Stimulated activated CD4-positive, alpha-beta T cell treated with anti-CD3 and anti-CD28 coated beads, TNF-alpha, amount 100 ng/mL, for 4 hours (primary cell): ENCODE measurements at regions not wholly inside any gene's neighbourhood (a gene's known extent, or its start where the extent isn't known, plus 50 kb on each side); places are given as distances from the start of the nearest gene placed in this dataset.

Experiments used
- DNase-seq, 3 experiments: peaks; one replicate each; pipeline ENCODE4 v3.0.0-alpha.2; 2020; ENCODE audit warnings: low read depth in 3 of 3

DNA sequence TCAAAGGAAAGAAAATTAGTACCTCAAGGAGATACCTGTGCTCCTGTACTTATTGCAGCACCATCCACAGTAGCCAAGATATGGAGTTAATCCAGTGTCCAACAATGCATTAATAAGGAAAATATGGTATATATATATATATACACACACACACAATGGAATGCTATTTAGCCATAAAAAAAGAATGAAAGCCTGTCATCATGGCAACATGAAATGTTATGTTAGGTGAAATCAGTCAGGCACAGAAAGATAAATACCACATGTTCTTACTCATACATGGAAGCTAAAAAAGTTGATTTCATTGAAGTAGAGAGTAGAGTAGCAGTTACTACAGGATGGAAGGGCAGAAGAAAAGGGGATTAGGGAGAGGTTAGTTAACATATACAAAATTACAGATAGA, 601.5 kb downstream of the ANXA1 start:
- no peak for DNase-seq

DNA sequence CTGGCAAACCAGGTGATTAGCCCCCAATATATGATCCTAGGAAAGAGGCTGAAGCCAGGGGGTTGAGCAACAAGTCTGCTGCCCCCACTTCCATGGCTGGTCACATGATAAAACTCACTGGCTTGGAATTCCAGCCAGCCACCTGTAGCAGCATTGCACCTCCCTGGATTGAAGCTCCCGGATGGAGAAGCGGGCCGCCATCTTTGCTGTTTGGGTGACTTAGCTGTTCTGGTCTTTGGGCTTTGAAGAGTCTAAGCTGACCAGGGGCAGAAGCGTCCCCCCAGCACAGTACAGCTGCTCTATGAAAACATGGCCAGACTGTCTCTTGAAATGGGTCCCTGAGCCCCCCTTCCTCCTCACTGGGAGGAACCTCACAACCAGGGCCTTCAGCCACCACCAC, 610.2 kb downstream of the ANXA1 start:
- DNase-seq = no peak

DNA sequence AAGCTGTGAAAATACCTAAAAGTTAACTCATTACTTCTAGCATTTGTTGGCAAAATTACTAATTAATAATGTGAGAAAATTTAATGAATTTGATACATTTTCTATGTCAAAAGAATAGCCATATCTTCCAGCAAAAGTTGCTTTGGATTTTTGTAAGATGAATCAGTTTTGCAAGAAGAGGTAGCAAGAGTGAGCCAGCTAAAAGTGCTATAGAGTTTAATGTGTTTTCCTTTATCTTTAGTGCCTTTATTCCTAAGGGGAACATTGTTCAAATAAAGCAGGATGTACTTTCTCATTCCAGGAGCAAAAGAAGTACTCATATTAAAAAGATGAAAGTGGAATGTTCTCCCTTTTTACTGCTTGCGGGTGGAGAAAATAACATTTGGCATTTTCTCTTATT, 622.2 kb downstream of the ANXA1 start:
- no peak for DNase-seq

DNA sequence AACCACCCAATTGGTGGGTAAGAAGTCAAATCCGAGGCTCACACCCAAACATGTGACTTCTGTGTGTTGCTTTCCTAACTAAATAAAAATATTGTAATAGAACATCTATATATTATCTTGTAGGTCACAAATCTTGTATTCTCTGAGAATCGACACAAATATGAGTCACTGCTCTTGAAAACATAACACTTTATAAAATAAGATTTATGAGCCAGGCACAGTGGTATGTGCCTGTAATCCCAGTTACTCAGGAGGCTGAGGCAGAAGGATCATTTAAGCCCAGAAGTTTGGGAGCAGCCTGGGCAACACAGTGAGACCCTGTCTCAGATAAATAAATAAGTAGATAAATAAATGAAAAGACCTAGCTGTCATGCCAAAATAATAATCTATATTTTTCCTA, 624.1 kb downstream of the ANXA1 start:
- DNase-seq = no peak

DNA sequence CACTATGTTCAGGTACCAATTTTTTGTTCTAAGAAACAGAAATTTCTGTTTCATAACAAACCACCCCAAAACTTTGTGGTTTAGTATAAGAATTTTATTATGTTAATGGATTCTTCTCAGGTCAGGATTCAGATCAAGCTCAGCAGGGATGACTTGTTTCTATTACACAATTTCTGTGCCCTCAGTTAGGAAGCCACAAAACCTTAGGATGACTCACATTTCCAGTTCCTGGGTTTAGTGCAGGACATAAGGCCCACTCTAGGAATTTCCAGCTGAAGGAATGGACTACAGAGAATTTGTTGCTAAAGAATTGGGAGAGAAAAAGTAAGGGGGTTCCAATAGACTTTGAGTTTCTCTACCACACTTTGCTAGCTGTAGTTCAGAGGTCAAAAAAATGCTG, 629.3 kb downstream of the ANXA1 start:
- no peak for DNase-seq

DNA sequence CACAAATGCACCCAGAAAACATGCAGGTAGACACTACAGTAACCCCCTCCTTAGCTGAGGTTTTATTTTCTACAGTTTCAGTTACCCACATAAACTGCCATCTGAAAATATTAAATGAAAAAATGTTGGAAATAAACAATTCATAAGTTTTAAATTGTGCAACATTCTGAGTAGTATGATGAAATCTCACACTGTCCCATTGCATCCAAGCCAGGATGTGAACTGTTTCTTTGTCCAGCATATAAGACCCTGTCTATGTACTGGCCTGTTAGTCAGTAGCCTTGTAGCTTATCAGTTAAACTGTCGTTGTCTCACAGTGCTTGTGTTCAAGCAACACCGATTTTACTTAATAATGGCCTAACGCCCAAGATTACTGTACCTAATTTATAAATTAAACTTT, 630.5 kb downstream of the ANXA1 start:
- DNase-seq = no peak

DNA sequence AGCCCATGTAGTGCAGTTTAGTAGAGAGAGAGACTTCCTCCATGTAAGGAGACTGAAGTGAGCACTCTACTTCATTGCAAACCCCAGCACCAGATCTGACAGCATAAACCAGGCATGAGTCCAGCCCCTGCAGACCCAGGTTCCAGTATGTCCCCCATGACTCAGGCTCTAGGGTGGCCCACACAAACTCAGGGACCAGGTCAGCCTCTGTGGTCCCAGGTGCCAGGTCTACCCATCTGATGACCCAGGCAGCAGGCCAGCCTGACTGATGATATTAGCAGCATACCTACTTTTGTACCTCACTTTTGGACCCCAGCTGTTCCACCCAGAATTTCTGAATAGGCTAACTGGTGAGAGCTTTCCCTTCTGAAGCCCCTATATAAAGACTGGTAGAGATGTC, 647.8 kb downstream of the ANXA1 start:
- no peak for DNase-seq

DNA sequence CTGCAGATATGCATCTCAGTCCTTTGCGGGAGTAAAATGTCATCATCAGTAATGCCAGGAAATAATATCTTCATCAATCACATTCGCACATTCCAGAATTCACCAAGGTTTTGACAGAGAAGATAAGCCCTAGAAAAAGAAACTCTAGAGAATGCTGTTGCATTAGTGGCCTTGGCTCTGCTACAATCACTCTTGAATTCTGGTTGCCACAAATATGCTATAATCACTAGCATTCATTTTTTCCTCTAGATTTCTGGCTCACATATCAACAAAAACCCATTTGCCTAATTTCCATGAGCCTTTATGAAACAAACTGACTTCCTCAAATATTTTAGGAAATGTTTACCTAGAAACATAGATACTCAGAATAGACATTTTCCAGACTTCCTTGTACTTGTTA, 653.4 kb downstream of the ANXA1 start:
- no peak for DNase-seq

DNA sequence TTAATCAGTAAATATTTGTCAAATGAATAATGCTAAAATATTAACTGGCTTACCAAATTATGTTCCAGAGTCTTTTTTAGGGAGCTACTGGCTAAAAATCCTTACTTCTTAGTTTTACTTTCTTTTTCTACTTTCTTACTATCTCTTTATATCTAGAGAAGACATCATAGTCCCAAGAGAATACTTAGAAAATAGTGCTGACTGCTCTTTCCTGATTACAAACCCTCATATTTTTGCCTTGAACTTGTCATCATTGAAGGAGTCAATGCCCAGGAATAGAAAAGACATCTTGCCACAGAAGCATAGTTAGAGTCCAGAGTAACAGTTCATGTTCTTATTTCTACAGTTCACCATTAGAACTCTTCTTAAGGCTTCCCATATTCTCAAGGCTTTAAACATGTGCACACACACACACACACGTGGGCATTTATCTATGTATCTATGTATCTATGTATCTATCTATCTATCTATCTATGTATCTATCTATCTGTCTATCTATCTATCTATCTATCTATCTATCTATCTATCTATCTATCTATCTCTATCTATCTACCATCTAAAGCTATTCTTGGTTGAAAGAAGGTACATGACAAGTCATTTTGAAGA, 654.3 kb downstream of the ANXA1 start:
- DNase-seq = no peak

DNA sequence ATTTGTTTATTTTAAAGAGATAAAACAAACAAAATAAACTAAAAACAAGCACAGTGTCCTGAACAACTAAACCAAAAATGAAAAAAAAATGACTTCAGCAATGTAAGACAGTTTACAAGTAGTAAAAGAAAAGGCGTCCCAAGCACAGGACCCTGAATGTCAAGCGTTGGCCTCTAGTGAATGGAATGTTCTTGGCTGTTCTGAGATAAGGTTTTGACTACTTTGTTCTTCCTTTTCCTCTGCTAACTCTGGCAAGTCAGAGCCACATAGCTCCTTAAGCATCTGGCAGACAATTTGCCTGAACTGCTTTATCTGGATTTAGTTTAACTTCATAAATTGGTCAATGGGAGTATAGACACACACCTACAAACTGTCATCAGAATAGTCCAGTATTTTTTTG, 655.2 kb downstream of the ANXA1 start:
- DNase-seq = no peak

DNA sequence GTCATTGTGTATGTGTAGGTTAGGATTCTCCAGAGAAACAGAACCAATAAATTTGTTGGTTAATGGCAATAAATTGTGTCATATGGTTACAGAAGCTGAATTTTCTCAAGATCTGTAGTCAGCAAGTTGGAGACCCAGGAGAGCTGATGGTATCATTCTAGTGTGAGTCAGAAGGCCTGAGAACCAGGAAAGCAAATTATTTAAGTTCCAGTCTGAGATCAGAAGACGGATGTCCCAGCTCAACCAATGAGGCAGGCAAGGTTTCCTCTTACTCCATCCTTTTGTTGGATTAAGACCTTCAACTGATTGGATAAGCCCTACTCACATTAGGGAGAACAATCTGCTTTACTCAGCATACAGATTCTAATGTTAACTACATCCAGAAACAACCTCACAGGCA, 656.3 kb downstream of the ANXA1 start:
- no peak for DNase-seq

DNA sequence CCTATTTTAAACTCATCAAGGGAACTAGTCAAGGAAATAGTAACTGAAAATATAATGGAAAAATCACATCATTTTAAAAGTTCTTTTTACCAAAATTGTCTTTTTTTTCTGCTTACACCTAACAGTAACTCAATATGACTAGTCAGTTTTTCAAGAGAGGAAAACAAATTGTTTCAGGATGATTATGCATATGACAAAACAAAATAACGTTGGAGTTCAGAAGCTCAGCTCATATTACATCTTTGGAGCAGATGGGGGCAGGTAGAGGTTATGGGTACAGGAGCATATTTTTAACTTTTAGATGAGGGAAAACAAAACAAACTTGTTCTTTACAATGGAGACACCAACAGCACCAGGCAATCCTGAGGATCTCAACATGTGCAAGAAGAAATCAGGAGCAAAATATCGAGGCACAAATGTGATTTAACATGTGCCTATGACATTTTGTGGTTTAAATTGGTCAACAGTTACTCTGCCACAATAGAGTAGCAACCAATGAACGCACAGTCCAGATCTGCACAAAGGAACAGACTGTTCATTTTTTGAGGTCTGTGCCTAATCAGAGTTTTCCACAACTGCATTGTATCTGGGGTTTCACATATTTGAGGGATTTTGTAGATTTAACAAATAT, 659.0 kb downstream of the ANXA1 start:
- no peak for DNase-seq

DNA sequence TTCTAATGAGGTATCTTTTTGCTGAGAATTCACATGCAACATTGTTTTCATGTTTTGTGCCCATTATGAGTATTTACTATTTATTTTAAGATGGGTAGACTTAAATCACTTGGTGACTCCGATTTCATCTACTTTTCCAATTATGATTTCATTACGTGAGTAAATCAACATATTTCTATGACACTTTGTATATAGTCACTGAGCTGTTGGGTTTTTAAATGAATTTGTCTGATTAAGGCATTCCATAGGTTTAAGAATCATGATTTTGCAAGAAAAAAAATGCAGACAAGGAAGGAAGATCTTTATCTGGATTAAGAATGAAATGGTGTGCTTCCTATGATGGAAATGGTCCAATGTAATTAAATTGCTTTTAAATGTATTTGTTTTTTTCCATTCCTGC, 661.9 kb downstream of the ANXA1 start:
- DNase-seq = no peak

DNA sequence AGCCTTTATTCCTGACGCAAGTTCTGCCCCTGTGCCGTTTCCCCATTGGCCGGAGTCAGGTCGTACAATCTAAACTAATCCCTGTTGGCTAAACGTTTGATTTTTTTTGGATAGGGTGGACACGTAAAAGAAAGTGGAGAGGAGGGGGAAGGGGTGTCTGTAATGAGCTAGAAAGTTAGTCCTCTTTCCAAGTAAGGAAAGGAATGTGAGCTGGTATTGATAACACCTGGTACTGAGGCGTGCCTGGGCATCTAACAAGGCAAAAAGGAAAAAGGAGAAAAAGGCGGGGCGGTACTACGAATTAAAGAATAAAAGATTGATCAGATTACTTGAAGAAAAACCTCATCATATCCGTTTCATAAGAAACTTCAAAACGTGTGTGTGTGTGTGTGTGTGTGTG, 665.2 kb downstream of the ANXA1 start:
- DNase-seq = no peak

DNA sequence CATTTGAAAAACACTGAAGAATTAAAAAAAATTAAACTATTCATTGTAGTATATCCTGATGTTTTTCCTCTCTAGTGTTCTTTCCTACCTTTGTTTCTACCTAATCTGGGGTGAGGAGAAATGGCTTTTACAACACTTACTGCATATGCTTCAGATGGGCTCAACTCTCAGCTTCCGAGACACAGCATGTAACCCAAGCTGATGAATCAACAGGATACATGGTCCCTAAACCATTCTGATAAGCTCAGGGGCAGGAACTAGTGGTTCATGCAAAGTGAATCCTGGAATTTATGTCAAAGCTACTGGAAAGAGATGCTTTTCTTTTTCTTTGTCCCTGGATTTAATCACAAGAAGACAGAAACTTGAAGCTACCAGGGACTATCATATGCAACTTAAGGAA, 672.5 kb upstream of the RORB start:
- DNase-seq = no peak

DNA sequence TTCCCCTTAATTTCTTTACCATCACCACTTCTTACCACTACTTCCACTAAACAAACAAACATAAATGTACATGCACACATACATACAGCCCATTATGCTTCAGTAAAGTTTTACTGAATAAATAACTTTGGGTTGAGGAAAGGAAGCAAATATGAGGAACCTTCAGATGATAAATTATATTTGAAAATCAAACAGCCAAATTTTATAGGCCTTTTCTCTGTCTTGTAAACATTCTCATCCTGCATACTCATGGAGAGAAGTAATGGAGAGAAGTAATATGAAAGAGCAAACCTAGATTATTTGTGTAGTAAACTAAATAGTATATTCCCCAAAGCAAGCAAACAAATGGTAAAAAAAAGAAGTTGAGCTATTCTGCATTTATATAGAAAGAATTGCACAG, 658.3 kb upstream of the RORB start:
- DNase-seq = no peak

DNA sequence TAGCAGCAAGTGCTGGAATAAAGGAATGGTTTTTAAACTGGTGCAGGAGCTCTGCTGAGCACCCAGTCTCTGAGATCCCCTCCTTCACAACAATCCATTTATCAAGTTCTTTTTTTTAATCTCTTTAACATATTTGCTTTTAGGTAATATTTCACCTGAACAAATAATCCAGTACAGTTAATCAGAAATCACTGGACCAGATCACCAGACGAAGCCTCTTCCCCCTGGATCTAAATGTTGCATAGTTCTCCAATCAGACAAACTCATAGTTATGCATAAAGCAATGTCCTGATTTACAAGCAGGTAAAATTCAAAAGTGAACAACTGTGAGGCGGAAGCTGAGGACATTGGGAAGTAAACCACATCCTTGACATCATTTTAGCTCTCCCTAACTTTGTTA, 657.7 kb upstream of the RORB start:
- DNase-seq = no peak

DNA sequence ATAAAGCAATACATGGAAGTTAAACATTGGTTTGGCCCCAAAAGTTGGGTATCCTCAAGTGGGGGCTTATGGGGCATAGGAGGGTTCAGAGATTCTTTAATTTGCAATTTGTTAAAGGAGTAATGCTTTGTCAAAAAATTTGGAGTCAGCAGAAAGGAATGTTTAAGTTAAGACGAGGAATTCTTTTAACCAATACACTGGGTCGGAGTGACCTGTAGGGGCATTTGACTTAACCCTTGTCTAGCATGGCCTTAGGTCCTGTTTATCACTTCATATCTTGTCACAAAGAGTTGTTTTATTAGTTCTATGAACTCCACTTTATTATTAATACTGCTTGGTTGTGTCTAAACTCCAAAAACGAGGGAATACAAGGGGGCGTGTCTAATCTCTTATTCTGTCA, 656.1 kb upstream of the RORB start:
- no peak for DNase-seq

DNA sequence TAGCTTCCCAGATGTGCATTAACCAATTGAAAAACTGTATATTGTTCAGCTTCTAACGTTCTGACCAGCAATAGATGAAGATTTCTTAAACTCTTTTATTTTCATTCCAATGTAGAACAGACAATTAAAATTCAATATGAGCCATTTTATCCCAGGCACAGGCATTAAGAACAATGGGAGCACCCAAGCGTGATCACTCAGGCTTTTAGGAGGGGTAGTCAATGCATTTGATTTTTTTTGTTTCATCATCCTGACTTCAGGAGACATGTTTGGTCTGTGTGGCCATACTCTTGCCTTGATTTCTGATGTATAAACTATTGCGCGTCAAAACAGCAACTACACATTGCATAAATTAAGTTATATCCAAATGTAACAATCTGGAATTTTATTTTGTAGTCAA, 653.0 kb upstream of the RORB start:
- no peak for DNase-seq

DNA sequence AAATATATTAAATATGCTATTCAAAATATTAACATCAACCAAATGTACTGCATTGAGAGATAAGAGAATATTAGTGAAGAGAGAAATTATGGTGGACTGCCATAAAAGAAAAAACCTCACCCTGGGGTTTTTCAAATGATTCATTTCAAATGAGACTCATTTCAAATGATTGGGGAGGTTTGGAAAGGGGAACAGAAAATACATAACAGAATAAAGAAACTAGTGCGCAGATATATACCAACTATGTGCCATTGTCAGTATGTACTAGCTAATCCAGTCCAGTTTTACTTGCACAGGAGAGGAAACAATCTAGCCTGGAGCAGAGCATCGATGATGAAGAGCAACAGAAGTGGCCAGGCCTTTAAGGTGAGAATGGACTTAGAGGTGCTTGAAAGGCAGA, 651.6 kb upstream of the RORB start:
- DNase-seq = no peak

DNA sequence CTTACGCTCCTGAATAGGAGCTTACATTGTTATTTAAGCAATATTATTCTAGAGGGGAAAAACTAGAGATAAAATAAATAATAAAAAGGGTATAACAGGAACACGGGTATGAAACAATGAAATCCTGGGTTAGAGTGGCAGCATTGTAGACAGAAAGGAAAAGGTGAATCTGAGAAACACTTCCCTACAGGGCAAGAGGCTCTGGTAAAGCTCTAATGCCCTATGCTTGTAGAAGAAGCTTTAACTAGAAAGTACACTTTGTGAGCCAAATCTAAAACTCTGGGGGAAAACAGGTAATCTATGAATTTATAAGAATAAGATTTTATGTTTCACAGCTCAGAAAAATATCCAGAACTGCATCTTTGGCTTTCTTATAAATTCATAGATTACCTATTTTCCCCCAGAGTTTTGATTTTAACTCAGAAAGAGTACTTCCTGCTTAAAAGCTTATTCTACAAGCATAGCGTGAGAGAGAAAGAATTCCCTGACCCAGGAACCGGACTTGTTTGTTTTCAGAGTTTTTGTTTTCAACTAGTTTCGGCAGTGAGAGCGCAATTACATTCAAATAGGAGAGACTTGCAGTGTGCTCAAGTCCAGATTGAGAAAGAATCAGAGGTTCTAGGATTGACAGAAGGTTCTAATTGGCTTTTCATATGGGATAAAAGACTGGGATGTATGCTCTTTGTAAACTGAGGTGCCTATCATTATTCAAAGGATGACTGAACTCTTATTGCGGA, 651.0 kb upstream of the RORB start:
- no peak for DNase-seq

DNA sequence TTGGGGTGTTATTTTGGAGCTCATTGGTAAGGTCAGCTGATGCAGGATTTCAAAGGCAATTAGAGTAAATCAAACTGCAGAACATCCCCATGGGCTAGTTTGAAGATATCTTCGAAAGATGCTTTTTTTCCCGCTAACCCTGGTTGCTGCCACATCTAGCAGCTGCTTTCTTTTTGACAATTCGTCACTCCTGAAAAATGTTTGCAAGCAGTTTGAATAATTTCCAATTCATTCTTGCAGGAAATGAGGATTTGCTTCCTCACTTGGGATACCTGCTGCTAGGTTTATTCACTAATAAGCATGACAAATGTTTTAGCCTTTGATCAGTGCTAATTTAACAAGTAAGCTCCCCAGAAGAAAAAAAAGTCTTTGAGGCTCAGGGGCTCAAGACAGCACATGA, 649.6 kb upstream of the RORB start:
- DNase-seq = no peak

DNA sequence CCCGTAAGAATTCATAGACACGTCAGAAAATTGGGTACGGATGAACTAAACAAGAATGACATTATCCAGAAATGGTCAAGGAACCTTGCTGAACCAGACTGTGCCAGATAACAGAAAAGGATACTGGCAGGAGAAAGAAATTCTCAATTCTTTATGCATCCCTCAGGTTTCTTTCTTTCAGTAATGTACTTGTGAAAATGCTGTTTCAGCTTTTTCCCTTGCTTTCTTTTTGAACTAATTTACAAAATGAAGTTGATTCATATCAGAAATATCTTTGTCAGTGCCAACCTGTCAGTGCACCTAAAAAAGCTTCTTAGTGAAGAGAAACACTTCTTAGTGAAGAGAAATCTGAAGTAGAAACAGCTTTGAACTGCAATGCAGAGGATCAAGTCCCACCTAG, 643.6 kb upstream of the RORB start:
- DNase-seq = no peak

DNA sequence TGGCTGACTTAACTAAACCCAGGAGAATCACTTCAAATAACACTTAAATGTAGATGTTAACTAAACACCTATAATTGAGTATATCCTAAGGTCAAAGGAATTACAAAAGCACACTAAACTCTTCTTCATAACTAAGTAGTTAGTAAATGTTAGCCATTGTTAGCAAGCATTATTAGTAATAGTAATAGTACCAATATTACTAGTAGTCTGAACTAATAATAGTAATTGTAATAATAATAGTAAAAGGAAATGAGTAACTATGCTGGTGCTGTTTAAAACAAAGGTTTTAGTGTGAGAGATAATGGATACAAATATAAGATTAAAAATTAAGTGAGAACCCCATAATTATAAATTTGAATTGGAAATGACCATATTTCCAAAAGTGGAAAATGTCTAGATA, 641.9 kb upstream of the RORB start:
- DNase-seq = no peak
